ENCODE measurements at regions not wholly inside any gene's neighbourhood (a gene's known extent, or its start where the extent isn't known, plus 50 kb on each side); places are given as distances from the start of the nearest gene placed in this dataset.

DNA sequence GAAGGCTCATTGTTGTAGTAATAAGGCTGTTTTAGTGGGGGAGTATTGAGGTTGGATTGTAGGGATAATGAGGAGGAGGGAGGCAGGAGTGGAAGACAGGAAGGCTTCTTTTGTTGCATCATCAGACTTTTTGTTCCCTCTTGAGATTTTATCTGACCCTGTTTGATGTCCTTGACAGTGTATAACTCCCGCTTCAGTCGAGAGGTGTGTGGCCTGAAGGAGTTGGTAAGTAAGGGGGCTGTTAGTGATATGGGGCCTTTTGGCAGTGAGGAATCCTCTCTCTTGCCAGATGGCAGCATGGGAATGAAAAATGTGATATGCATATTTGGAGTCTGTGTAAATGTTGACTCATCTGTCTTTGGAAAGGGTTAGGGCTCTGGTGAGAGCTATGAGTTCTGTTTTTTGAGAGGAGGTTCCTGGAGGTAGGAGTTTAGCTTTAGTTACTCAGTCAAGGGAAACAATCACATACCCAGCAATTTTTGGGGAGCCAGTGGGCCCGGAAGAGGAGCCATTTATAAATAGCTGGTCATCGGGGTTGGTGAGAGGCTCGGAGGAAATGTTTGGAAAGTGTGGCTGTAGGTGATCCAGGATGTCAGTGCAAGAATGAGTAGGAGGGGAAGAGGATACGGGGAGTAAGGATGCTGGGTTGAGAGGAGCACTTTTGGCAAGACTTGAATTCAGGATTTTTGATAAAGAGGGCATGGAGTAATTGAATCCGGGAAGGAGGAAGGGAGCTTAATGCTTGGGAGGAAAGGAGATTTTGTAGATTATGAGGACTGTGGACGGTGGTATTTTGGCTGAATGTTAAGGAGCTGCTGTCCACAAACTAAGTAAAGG is 136.7 kb upstream of the ETV3 start:
- ChIA-PET POLR2A (no interaction called here), CTCF (no interaction called here)
- no peak for TF ChIP-seq CTCF (IDR thresholded peaks at IDR 0.05)
- Histone ChIP-seq H3K9me3 (ENCODE audit: control insufficient read depth in 1 of 2, insufficient read depth in 1 of 2, low read length in 2 of 2) (no peaks in the 10 kb centered on the region), H3K27ac (ENCODE audit: low read depth in 1 of 2, low read length in 2 of 2) (no peak overlapping the region), H3K4me3 (ENCODE audit: low read length) (no peak overlapping the region), H3K27me3 (ENCODE audit: control insufficient read depth in 1 of 2, insufficient read depth in 2 of 2, low read length in 2 of 2) (peaks cover 24 to 41% of the 10 kb centered on the region in 2 experiments), H3K4me1 (ENCODE audit: insufficient read depth, low read length) (no peaks in the 10 kb centered on the region), H3K36me3 (ENCODE audit: insufficient read depth, low read length) (no peaks in the 10 kb centered on the region)
- no peak for ATAC-seq (ENCODE audit: poor library complexity)
- Mint-ChIP-seq H3K4me3 (no peak overlapping the region), H3K4me1 (ENCODE audit: low read depth) (no peaks in the 10 kb centered on the region), H3K9me3 (no peaks in the 10 kb centered on the region), H3K27me3 (peaks cover 12% of the 10 kb centered on the region), H3K36me3 (ENCODE audit: low read depth) (no peaks in the 10 kb centered on the region), H3K27ac (no peak overlapping the region)
- no peak for DNase-seq
- intact Hi-C loops (cut with DNase I, micrococcal nuclease), result no loop called here

- no peak overlapping the region for H3K4me3 ChIP-seq (ENCODE audit: low read length)
- H3K27me3 Mint-ChIP-seq, result peaks cover 20% of the 10 kb centered on the region
- no peaks in the 10 kb centered on the region for H3K9me3 Mint-ChIP-seq
- H3K4me1 ChIP-seq (ENCODE audit: insufficient read depth, low read length), result no peaks in the 10 kb centered on the region
- H3K36me3 Mint-ChIP-seq (ENCODE audit: low read depth), result no peaks in the 10 kb centered on the region
- H3K27me3 ChIP-seq (ENCODE audit: control insufficient read depth in 1 of 2, insufficient read depth in 2 of 2, low read length in 2 of 2), result peaks cover 16 to 37% of the 10 kb centered on the region in 2 experiments
- no peaks in the 10 kb centered on the region for H3K4me1 Mint-ChIP-seq (ENCODE audit: low read depth)
- no peak for ATAC-seq (ENCODE audit: poor library complexity)
- no peak overlapping the region for H3K27ac ChIP-seq (ENCODE audit: low read depth in 1 of 2, low read length in 2 of 2)
- no peak overlapping the region for H3K27ac Mint-ChIP-seq
- intact Hi-C loops (cut with DNase I, micrococcal nuclease), result no loop called here
- no peak for TF ChIP-seq CTCF (IDR thresholded peaks at IDR 0.05)
- POLR2A ChIA-PET, result no interaction called here
- CTCF ChIA-PET, result interaction anchor here (1.4 kb wide), 1 partner anchor 12 kb away, joined by 3 read pairs; no protein-coding TSS in a partner anchor
- no peaks in the 10 kb centered on the region for H3K9me3 ChIP-seq (ENCODE audit: control insufficient read depth in 1 of 2, insufficient read depth in 1 of 2, low read length in 2 of 2)
- H3K36me3 ChIP-seq (ENCODE audit: insufficient read depth, low read length), result no peaks in the 10 kb centered on the region
- DNase-seq, result no peak
- H3K4me3 Mint-ChIP-seq, result no peak overlapping the region
Measured at GRCh38 chr1:157272729-157273524, 134.7 kb upstream of the ETV3 start.

DNA sequence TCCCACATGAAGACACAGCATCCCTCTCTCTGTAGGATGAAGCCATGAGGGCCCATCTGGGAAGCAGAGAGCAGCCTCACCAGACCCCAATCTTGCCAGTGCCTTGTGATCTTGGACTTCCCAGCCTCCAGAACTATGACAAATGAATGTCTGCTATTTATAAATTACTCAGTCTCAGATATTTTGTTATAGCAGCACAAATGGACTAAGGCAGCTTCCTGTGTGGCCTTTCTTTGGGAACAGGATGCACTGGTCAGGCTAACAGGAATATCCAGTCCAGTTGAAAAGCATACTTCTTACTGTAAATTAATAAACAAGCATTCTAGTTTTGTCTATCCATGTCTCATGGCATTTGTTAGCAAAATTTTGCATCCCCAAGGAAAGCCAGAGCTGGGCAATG is 134.1 kb upstream of the ETV3 start:
- ATAC-seq (ENCODE audit: poor library complexity) (no peak), DNase-seq (no peak)
- no peaks in the 10 kb centered on the region for H3K4me1 ChIP-seq (ENCODE audit: insufficient read depth, low read length)
- H3K9me3 Mint-ChIP-seq, result no peaks in the 10 kb centered on the region
- H3K27ac ChIP-seq (ENCODE audit: low read depth in 1 of 2, low read length in 2 of 2), result no peak overlapping the region
- TF ChIP-seq CTCF (IDR thresholded peaks at IDR 0.05), result no peak
- H3K4me1 Mint-ChIP-seq (ENCODE audit: low read depth), result no peaks in the 10 kb centered on the region
- H3K27ac Mint-ChIP-seq, result no peak overlapping the region
- H3K9me3 ChIP-seq (ENCODE audit: control insufficient read depth in 1 of 2, insufficient read depth in 1 of 2, low read length in 2 of 2), result no peaks in the 10 kb centered on the region
- intact Hi-C loops (cut with DNase I, micrococcal nuclease), result no loop called here
- ChIA-PET CTCF (interaction anchor here (1.4 kb wide), 1 partner anchor 11 kb away, joined by 3 read pairs; no protein-coding TSS in a partner anchor), POLR2A (no interaction called here)
- peaks cover 16 to 37% of the 10 kb centered on the region in 2 experiments for H3K27me3 ChIP-seq (ENCODE audit: control insufficient read depth in 1 of 2, insufficient read depth in 2 of 2, low read length in 2 of 2)
- no peaks in the 10 kb centered on the region for H3K36me3 ChIP-seq (ENCODE audit: insufficient read depth, low read length)
- peaks cover 26% of the 10 kb centered on the region for H3K27me3 Mint-ChIP-seq
- H3K4me3 Mint-ChIP-seq, result no peak overlapping the region
- no peaks in the 10 kb centered on the region for H3K36me3 Mint-ChIP-seq (ENCODE audit: low read depth)
- no peak overlapping the region for H3K4me3 ChIP-seq (ENCODE audit: low read length)
